GM21786 (cell line): ENCODE measurements at regions not wholly inside any gene's neighbourhood (a gene's known extent, or its start where the extent isn't known, plus 50 kb on each side); places are given as distances from the start of the nearest gene placed in this dataset.
A peak's percentile ranks its signal among the peaks of the same experiment; 100 is the strongest.
"Not testable (repeated sequence)": the region's sequence is repeated elsewhere in the genome, so short reads cannot be mapped to it uniquely, and the experiment has no call there.

ENCODE experiments used
- ATAC-seq: cut with Tn5 transposase; IDR thresholded peaks from one replicate; pipeline ENCODE4 v1.9.1; 2021; ENCODE audit not compliant: unreplicated experiment

DNA sequence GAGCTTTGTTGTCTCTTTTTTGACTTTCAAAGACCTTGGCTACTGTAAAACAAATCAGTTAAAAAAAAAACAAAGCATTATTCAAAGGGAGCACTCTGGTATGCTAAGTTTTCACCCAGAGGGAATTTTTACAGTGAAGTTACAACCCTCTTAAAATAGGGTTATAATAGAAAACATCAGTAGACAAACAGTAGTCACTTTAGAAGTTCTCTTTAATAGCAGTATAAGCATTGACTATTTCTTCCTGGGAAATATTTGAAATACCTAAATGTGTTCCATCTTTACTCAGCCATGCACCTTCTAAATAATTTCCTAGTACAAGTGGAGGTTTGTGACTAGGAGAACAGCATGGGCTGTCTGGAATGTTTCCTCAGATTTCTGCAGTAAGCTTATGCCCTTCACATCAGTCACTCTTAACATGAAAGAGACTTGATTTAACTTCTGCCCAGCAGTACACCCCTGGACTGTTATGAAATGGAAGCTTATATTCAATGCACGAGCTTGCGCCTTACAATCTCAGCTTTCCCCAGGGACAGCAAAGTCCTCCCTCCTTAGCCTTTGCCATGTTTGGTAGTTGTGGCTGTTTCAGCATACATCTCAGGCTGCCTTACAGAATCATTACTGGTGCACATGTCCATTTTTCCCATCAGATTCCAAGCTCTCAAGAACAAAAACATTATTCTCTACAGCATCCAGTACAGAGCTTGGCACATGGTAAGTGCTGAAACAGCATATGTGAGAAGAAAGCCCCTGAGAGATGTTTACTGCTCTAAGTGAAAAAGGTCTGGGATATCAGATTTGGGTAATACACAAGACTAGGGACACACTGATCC lies 191.5 kb downstream of the ZNF608 start:
- no peak for ATAC-seq

GRCh38 chr5:124553911-124554310 lies 192.5 kb downstream of the ZNF608 start:
- no peak for ATAC-seq

DNA sequence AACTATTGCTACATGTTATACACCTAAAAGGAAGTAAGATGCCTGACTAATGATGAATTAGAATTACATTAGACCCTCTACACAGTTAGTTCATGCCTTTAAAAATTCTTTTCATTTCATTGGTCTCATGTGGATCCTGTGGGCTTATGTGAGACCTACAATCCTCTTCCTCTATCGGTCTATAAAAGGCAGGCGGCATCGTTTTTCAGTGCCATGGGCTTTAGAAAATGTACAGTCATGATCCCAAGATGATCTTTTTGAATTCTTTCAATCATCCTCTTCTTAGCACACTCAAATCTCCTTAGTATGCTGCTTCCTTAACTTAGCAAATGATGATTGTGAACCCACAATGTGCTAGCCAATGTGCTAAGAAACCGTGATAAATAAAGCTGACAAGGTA lies 193.9 kb downstream of the ZNF608 start:
- ATAC-seq, result no peak

GRCh38 chr5:124551939-124552279 lies 194.5 kb downstream of the ZNF608 start:
- no peak for ATAC-seq

DNA sequence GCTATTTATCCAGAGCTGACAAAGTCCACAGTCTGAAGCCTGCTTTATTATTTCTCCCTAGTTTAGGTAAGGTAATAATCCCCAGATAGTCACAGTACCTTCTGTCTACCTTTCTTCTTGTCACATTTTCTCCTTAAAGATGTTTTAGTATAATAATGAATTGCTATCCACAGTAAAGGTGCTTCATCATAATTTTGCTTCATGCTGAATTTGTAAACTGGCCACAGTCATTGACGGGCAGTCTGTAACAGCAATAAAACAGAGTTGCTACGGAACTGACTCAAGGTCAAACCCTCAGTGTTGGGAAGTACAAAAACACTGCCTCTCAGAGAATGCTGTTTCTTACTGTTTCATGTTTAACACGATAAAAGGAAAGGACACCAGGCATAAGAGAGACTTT lies 195.7 kb downstream of the ZNF608 start:
- ATAC-seq, result no peak

GRCh38 chr5:124549891-124550436 lies 196.5 kb downstream of the ZNF608 start:
- ATAC-seq, result no peak

DNA sequence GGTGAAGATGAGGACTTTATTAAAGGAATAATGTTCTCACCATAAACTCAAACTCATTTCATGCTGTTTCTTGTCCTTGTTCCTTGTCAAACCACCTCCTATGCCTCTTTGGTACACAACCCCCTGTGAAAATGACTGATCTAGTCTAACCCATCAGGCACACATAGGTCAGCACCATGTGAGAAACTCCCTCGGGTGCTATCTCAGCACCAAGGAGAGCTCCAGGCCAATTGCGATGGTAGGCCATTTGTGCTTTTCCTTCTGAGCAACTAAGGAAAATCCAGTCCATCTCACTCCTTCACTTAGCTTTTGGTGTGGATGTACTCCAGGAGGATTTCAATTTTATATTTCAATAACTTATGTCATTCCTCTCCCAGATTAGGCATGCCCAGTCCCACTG lies 199.8 kb downstream of the ZNF608 start:
- no peak for ATAC-seq

GRCh38 chr5:124544366-124545055 lies 201.9 kb downstream of the ZNF608 start:
- ATAC-seq, result peak; percentile 78

DNA sequence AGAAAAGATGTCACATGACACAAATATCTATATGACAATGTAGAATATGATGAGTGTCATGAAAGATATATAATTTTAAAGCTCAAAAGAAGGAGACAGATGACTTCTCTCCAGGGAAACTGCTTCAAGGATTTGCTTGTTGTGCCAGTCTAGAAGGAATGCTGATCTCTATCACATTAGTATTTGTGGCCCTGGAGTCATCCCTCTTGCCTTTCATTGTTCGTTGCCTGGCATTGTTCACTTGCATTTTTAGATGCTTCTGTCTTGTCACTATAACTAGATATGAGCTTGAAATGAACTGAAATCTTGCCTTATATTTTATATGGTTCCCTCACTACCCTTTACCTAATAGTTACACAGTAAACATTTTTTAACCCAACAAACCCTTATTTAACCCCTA lies 207.5 kb downstream of the ZNF608 start:
- ATAC-seq, result no peak

DNA sequence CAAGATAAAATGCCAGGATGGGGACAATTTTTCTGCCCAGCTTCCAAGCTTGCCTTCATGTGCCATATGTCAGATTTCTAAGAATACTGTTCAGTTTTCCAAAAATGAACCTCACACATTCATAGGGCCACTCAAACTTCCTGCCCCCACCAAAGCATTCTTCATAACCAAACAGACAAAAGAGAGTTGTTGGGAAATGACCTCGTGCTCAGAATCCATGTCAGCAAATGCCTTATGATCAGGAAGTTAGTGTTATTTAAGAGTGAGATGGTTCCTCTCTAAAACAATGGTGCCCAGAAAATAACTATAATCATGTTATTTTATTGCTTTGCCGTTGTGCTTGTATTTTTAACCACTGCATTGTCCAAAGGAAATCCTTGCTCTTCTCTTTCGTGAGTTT lies 208.2 kb downstream of the ZNF608 start:
- no peak for ATAC-seq

DNA sequence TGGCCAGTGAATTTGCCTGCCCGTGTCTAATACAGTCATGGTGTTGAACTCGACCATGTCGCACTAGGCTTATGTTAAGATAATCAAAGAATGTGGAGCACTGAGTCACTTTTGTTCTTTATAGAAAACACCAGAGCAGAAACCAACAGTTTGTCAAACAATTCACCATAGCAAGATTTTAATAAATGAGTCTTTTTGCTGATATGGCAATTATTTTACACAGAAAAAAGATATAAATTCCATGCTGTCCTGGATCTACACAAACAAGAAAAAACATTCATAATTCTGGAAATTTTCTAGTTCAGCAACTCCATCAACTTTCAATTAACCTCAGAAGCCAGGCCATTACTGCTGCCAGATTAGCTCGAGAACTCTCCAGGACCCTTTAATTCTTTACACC lies 208.9 kb downstream of the ZNF608 start:
- ATAC-seq, result no peak

DNA sequence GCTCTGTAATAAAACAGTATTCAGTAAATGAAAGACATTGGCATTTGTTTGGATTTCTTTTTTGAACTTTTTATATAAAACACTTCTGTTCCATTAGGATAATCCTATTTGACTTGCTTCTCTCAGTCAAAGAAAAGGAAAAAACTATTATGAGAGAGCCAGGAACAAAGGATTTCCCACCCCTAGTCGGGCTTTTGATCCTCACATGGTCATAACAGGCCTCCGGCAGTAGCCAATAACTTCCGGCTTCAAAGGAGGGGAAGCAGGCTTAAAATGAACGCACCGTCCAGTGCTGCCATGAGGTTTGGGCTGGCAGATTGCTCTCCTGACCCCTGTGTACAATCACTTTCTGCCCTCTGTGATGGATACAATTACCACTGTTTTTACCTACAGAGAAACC lies 209.3 kb downstream of the ZNF608 start:
- ATAC-seq, result no peak

DNA sequence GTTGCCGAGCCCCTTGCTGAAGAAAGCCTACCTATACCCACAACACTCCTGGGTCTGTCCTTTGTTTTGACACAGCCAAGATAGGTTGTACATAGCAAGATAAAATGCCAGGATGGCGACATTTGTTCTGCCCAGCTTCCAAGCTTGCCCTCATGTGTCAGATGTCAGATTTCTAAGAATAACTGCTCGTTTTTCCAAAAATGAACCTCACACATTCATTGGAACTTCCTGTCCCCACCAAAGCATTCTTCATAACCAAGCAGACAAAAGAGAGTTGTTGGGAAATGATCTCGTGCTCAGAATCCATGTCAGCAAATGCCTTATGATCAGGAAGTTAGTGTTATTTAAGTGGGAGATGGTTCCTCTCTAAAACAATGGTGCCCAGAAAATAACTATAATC lies 210.1 kb downstream of the ZNF608 start:
- ATAC-seq, result no peak

- no peak for ATAC-seq
These were observed 215.5 kb downstream of the ZNF608 start for GRCh38 chr5:124530916-124531315.

GRCh38 chr5:124528838-124529237 lies 217.6 kb downstream of the ZNF608 start:
- no peak for ATAC-seq

DNA sequence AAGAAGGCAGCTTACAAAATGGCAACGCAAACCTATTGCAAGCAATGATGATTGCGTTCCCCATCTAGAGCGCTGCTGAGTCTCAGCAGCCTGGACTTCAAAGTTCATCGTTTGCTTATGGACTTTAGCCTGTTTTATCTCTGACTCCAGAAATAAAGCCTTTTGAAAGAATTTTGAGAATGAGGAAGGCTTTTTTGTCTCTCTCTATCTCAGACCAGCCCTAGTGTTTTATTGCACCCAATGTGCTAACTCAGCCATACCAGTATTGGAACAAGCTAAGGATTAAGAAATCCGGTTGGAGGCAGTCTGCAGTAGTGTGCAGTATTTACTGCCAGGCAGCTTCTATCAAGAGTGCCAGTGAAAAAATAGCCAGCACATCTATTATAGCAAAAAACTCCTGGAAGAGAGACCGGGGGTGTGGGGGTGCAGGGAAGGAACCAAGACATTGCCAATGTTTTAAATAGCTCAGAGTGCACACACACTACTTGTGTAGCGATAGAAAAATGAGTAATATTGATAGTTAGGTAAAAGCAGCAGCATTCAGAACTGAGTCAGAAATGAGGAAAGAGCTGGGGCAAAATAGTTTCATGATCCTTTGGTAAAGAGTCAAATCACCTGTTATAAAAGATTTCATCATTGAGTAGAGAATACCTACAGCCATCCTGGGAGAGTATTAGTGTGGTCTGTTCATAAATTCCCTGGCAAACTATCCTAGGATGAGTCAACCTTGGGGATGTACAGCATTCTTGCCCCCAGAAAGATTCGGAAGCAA lies 219.0 kb downstream of the ZNF608 start:
- no peak for ATAC-seq

- not testable (repeated sequence) for ATAC-seq
These were observed 220.4 kb downstream of the ZNF608 start for GRCh38 chr5:124526079-124526478.

- ATAC-seq, result peak; percentile 98
These were observed 221.7 kb downstream of the ZNF608 start for GRCh38 chr5:124524552-124525232.

GRCh38 chr5:124523897-124524296 lies 222.5 kb downstream of the ZNF608 start:
- no peak for ATAC-seq

GRCh38 chr5:124522992-124523391 lies 223.4 kb downstream of the ZNF608 start:
- no peak for ATAC-seq
